NCI-H748 (cell line): ENCODE measurements at regions not wholly inside any gene's neighbourhood (a gene's known extent, or its start where the extent isn't known, plus 50 kb on each side); places are given as distances from the start of the nearest gene placed in this dataset.

Experiments used
- DNase-seq: peaks from one replicate; lab custom pipeline; 2025; ENCODE audit not compliant: unreplicated experiment; lab: John Stamatoyannopoulos, UW

GRCh38 chr12:116381240-116381743 lies 103.8 kb upstream of the MED13L start:
- no peak for DNase-seq

DNA sequence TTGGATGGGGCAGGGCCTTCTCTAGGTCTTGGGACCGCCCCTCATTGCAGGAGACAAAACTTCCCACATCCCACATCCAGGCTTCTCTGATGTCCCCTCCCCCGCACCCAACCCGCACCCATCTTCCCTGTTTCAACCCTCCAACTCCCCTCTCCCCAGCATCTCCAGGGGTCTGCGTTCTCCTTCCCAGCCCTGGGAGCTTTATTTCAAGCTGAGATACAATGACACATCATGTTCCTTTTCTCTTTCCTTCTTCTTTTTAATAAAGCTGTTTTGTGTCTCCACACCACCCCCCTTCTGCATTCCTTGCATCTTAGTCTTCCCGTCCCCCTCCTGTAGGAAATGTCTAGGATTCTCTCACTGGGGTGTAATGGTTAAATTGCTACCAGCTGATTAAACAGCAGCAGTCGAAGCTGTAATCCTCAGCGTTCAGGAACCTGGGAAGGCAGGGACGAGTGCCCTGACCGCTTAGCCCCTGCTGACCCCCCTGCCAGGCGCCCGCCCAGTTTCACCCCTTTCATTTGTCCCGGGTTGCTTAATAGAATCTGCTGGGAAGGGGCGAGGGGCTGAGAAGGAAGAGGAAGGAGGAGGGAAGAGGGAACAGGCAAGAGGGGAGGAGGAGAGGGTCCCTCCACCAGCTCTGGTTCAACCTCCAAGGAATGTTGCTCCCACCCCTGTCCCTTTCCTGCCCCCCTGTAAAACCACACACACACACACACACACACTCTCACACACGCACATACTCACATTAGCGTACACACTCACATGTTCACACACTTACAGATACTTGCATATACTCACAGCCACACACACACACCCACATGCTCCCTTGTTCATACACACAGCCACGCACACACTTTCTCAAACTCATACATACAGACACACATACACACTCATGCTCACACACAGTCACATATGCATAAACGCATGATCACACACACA lies 104.5 kb upstream of the MED13L start:
- DNase-seq: no peak

DNA sequence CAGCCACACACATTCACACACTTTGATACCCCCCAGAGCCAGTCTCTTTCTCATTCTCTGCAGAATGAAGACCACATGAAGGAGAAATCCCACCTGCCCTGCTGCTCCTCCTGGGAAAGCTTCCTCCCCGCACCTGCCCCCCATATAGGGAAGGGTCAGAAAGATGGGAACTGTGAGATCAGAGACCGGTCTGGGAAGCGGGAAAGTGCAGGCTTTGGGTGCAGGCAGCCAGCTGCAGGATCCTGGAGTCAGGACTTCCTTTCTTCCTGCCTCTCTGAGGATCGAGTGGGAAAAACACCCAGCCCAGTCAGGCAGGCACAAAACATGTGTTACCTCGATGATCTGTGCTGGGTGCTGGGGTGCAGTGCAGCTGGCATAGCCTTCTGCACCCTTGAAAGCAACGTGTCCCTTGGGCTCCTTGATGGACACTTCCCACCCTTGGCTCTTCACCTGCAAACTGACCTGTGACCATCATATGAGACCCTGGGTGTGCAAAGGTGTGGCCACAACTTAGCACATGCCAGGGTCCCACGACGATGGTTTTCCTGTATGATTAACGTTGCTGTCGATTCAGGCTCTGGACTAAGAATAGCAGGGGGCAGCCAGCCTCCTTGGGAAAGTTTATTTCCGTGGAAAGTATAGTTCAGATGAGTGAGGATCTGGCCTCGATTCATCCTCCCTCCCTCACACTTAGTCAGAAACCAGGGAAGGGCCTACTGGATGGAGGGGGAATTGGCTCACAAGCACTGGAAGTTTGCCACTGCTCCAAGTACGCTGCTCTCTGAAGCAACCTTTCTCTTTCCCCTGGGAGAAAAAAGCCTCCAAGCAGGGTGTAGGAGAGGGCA lies 105.4 kb upstream of the MED13L start:
- DNase-seq: no peak

DNA sequence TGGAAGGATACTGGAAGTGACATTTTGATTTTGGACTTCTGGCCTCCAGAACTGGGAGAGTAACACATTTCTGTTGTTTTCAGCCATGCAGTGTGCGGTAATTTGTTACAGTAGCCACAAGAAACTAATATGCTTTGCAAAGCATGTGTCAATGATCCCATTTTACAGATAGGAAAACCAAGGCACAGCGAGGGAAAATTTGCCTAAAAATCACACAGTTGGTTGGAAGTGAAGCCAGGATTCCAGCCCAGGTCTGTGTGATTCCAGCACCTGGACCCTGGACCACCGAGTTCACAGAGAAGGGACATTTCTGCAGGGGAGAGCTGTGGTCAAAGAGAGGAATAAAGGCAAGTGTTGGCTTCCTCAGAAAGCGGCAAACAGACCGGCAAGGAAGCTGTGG lies 106.7 kb upstream of the MED13L start:
- DNase-seq: no peak

DNA sequence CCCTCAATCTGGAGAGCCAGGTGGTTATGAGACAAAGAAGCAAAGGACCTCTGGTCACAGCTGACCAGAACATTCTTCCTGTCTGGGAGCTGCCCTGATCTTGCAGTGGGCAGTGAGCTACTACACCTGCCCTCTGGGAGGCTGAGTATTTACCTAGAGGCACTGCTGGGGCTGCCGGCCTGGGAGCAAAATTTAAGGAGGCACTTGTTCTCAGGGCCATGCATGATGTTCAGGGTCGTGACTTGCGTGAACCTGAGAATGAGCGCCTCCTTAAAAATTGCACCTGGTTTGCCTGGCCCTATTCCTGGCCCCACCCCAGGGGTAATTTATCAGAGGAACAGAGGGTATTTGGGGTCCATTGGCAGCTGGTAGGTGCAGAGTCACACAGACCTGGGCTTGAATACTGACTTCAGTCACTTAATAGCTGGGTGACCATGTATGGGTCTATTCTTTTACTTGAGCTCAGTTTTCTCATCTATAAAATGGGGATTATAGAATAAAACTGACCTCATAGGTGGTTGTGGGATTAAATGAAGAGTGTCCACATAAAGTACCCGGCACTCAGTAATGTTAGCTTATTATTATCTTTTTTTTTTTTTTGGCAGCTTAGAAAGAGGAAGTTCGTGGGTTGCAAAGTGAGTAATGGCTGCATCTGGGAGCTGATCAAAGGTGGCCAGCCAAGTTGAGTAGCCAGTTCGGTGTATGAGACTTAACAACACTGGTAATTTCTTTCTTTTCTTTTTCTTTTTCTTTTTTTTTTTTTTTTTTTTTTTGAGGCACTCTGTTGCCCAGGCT lies 107.4 kb upstream of the MED13L start:
- peak; percentile 51 for DNase-seq

DNA sequence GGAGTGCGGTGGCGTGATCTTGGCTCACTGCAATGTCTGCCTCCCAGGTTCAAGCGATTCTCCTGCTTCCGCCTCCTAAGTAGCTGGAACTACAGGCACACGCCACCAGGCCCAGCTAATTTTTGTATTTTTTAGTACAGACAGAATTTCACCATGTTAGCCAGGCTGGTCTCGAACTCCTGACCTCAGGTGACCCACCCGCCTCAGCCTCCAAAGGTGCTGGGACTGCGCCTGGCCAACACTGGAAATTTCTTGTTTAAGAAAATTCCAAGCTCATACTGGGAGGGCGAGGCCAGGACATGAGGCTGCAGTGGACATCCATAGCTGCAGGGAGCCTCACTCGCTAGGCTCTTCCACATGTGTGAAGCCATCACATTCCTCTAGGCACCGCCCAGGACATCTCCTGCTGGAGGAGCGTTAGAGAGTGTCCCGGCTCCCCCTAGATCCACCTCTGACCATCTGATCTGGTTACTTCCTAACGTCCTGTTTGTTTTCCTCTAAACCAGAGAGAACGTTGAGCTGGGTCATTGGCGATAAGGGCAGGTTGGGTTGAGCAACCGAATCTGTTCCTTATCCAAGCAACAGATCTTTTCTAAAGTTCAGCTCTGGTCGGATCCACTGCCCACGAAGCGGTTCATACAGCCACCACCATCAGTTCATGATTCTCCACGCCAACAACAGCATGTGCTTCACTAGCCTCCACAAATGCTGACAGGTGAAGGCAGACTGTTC lies 108.2 kb upstream of the MED13L start:
- no peak for DNase-seq

DNA sequence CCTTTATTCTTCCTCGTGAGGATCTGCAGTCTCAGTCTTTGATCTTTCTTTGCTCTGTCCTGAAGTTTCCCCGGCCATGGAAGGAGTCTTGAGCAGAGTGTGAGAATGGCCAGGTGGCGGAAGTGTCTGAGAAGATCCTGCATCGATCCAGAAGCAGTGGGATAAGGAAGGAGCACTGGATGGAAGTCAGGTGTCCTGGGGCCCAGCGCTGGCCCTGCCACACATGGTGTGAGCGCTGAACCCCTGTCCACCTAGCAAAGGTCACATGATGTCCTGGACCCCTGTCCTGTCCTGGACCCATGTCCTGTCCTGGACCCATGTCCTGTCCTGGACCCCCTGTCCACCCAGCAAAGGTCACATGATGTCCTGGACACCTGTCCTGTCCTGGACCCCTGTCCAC lies 111.8 kb upstream of the MED13L start:
- no peak for DNase-seq

GRCh38 chr12:116389990-116390389 lies 112.5 kb upstream of the MED13L start:
- DNase-seq: no peak

- no peak for DNase-seq
Measured at GRCh38 chr12:116390401-116391335, 113.2 kb upstream of the MED13L start.

GRCh38 chr12:116391501-116391900 lies 114.0 kb upstream of the MED13L start:
- no peak for DNase-seq

DNA sequence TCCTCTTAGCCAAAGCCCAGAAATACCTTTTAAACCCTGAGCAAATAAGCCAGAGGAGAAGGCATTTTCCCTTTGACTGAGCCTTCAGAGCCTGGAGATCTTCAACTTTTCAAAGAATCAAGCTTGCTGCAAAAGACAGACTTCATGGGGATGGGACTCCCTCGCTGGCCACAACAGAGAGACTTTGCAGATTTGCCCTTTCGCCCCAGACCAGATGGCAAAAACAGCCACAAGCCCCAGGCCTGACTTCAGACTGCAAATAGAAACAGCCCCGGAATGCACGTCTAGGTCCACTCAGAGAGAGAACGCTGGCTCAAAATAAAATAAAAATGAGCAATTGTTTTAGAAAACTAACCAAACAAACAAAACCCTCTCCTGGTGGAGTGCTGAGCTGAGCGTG lies 114.6 kb upstream of the MED13L start:
- no peak for DNase-seq

DNA sequence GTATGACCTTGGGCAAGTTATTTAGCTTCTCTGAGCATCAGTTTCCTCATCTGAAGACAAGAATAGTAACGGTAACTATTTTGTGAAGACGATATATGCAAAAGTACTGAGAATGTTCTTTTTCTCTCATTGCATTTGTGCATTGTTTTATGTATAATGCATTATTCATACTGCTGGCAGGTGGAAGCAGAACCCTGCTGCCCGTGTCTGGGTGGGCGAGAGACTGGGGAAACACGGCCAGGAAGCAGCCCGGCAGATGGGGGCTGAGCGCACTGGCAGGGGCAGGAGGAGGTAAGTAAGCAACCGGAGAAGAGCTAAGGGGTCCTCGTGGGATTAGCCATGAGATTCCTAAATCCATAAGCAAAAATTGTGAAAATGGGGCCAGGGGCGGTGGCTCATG lies 115.8 kb upstream of the MED13L start:
- no peak for DNase-seq

GRCh38 chr12:116393859-116394650 lies 116.6 kb upstream of the MED13L start:
- DNase-seq: no peak

DNA sequence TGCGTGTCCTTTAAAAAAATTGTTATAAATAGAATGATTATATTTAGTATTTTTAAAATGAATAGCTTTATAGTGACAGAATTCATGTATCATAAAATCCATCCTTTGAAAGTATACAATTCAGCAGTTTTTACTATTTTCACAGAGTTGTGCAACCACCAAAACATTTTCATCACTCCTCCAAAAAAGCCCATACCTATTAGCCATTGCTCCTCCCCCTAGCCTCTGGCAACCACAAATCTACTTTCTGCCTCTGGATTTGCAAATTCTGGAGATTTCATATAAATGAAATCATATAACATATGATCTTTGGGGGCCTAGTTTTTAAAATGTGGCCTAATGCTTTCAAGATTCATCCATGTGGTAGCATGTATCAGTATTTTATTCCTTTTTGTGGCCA lies 117.9 kb upstream of the MED13L start:
- DNase-seq: no peak

DNA sequence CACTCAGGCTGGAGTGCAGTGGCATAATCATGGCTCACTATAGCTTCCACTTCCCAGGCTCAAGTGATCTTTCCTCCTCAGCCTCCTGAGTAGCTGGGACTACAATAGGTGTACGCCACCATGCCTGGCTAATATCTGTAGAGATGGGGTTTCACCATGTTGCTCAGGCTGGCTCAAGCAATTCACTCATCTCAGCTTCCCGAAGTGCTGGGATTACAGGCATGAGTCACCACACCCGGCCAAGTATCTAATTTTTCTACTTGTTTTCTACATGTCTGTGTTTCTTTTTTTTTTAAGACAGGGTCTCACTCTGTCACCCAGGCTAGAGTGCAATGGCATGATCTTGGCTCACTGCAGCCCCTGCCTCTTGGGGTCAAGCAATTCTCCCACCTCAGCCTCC lies 119.7 kb upstream of the MED13L start:
- no peak for DNase-seq

DNA sequence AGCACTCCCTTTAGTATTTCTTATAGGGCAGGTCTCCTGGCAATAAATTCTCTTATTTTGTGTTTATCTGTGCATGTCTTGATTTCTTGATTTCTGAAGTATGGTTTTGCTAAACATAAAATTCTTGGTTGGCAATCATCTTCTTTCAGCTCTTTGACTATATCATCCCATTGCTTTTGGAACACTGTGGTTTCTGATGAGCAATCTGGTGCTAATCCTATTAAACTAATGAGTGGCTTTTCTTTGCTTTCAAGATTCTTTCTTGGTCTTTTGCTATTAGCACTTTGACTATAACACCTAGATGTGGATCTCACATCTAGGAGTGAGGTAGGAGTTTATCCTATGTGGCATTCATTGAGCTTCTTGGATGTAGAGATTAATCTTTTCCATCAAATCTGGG lies 120.7 kb upstream of the MED13L start:
- DNase-seq: no peak

DNA sequence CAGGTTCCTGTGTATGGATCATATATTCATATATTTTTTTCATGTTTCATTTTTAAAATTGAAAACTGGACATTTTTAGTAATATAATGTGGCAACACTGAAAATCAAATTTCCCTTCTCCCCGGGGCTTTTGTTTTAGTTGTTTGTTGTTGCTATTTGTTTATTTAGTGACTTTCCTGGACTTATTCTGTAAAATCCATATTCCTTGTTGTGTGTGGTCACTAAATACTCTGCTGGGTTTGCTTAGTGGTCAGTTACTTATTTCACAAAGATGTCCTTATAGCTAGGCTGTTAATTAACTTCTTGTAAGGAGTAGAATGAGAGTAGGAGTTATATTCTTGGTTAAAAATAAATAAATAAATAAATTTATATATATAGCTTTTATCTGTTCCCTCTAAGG lies 121.6 kb upstream of the MED13L start:
- no peak for DNase-seq

DNA sequence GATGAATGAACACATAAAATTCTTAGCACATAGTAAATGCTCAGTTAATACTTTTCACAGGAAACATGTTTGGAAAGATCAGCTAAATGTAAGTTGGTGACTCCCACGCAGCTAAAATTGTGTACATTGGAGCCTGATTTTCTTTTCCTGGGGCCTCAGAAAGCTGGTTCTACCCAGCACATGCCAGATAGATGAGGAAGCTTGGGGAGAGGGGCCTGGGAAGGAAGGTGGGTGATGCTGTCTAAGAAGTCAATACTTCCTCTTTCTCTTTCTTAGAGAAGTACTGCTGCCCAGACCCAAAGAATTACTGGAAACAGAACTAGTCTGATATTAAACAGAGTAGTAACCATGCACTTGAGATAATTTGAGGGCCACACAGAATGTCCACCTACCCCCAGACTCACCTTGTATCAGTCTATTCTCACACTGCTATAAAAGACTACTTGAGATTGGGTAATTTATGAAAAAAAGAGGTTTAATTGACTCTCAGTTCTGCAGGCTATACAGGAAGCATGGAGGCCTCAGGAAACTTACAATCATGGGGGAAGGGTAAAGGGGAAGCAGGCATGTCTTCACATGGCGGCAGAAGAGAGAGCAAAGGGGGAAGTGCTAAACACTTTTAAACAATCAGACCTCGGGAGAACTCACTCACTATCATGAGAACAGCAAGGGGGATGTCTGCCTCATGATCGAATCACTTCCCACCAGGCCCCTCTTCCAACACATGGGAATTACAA lies 123.3 kb upstream of the MED13L start:
- no peak for DNase-seq
